ENCODE measurements at regions not wholly inside any gene's neighbourhood (a gene's known extent, or its start where the extent isn't known, plus 50 kb on each side); places are given as distances from the start of the nearest gene placed in this dataset.

GRCh38 chr2:129888461-129888860 is 91.0 kb upstream of the RAB6C start:
- DNase-seq (ENCODE audit: low read depth in 2 of 2) = no peak

- DNase-seq (ENCODE audit: low read depth in 2 of 2) = no peak
Measured at GRCh38 chr2:129888896-129889295, 90.6 kb upstream of the RAB6C start.

- DNase-seq (ENCODE audit: low read depth in 2 of 2) = no peak
Measured at GRCh38 chr2:129891341-129892320, 87.8 kb upstream of the RAB6C start.

GRCh38 chr2:129892360-129892759 is 87.1 kb upstream of the RAB6C start:
- no peak for DNase-seq (ENCODE audit: low read depth in 2 of 2)

- no peak for DNase-seq (ENCODE audit: low read depth in 2 of 2)
Measured at GRCh38 chr2:129892773-129893172, 86.7 kb upstream of the RAB6C start.

GRCh38 chr2:129893244-129893643 is 86.2 kb upstream of the RAB6C start:
- DNase-seq (ENCODE audit: low read depth in 2 of 2) = no peak

- no peak for DNase-seq (ENCODE audit: low read depth in 2 of 2)
Measured at GRCh38 chr2:129894616-129895015, 84.8 kb upstream of the RAB6C start.

GRCh38 chr2:129895061-129895460 is 84.4 kb upstream of the RAB6C start:
- DNase-seq (ENCODE audit: low read depth in 2 of 2) = no peak

- no peak for DNase-seq (ENCODE audit: low read depth in 2 of 2)
Measured at GRCh38 chr2:129895526-129896082, 83.9 kb upstream of the RAB6C start.

GRCh38 chr2:129896226-129897100 is 83.0 kb upstream of the RAB6C start:
- no peak for DNase-seq (ENCODE audit: low read depth in 2 of 2)

GRCh38 chr2:129901754-129902415 is 77.6 kb upstream of the RAB6C start:
- DNase-seq (ENCODE audit: low read depth in 2 of 2) = no peak

GRCh38 chr2:129902731-129903585 is 76.5 kb upstream of the RAB6C start:
- DNase-seq (ENCODE audit: low read depth in 2 of 2) = no peak

GRCh38 chr2:129903586-129904425 is 75.7 kb upstream of the RAB6C start:
- no peak for DNase-seq (ENCODE audit: low read depth in 2 of 2)

- DNase-seq (ENCODE audit: low read depth in 2 of 2) = no peak
Measured at GRCh38 chr2:129904532-129905446, 74.7 kb upstream of the RAB6C start.

- DNase-seq (ENCODE audit: low read depth in 2 of 2) = no peak
Measured at GRCh38 chr2:129905664-129906081, 73.8 kb upstream of the RAB6C start.

GRCh38 chr2:129906139-129906860 is 73.2 kb upstream of the RAB6C start:
- no peak for DNase-seq (ENCODE audit: low read depth in 2 of 2)

- no peak for DNase-seq (ENCODE audit: low read depth in 2 of 2)
Measured at GRCh38 chr2:129906861-129907235, 72.6 kb upstream of the RAB6C start.

Data from stimulated activated CD8-positive, alpha-beta memory T cell treated with anti-CD3 and anti-CD28 coated beads, Interleukin-2, amount 100 ng/mL, for 1 hour (primary cell).